PC-3 (cell line): ENCODE measurements at regions not wholly inside any gene's neighbourhood (a gene's known extent, or its start where the extent isn't known, plus 50 kb on each side); places are given as distances from the start of the nearest gene placed in this dataset.
"Not testable (repeated sequence)": the region's sequence is repeated elsewhere in the genome, so short reads cannot be mapped to it uniquely, and the experiment has no call there.

Experiments
- EZH2phosphoT487 ChIP-seq: fragments of 300-600 bp; sonication (generic); IDR thresholded peaks from 2 replicates; pipeline ENCODE4 v1.6.1; 2018; ENCODE audit warnings: mild to moderate bottlenecking, antibody characterized with exemption, low read length, borderline replicate concordance
- TF ChIP-seq, protein P1 (sequence below): fragments of 300-600 bp; sonication (generic); conservative IDR thresholded peaks from 2 replicates; pipeline ENCODE4 v1.5.1; 2017; ENCODE audit warnings: antibody characterized with exemption, low read depth, mild to moderate bottlenecking, low read length

DNA sequence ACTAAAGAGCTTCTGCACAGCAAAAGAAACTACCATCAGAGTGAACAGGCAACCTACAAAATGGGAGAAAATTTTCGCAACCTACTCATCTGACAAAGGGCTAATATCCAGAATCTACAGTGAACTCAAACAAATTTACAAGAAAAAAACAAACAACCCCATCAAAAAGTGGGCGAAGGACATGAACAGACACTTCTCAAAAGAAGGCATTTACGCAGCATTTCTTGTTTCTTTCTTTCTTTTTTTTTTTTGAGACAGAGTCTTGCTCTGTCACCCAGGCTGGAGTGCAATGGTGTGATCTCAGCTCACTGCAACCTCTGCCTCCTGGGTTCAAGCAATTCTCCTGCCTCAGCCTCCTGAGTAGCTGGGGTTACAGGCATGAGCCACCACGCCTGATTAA lies 138.2 kb downstream of the IER5 start:
- TF ChIP-seq, protein P1, sequence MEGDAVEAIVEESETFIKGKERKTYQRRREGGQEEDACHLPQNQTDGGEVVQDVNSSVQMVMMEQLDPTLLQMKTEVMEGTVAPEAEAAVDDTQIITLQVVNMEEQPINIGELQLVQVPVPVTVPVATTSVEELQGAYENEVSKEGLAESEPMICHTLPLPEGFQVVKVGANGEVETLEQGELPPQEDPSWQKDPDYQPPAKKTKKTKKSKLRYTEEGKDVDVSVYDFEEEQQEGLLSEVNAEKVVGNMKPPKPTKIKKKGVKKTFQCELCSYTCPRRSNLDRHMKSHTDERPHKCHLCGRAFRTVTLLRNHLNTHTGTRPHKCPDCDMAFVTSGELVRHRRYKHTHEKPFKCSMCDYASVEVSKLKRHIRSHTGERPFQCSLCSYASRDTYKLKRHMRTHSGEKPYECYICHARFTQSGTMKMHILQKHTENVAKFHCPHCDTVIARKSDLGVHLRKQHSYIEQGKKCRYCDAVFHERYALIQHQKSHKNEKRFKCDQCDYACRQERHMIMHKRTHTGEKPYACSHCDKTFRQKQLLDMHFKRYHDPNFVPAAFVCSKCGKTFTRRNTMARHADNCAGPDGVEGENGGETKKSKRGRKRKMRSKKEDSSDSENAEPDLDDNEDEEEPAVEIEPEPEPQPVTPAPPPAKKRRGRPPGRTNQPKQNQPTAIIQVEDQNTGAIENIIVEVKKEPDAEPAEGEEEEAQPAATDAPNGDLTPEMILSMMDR, result not testable (repeated sequence)
- not testable (repeated sequence) for TF ChIP-seq EZH2phosphoT487
